ENCODE measurements at regions not wholly inside any gene's neighbourhood (a gene's known extent, or its start where the extent isn't known, plus 50 kb on each side); places are given as distances from the start of the nearest gene placed in this dataset.

- no peak overlapping the region for H3K56ac ChIP-seq (ENCODE audit: insufficient read length, low read depth, low read length)
- H2AFZ ChIP-seq (ENCODE audit: low read length) = no peak overlapping the region
- no peak overlapping the region for H4K8ac ChIP-seq (replicated peaks; ENCODE audit: insufficient read length, low read depth, low read length)
- H4K20me1 ChIP-seq (ENCODE audit: control insufficient read depth, insufficient read depth, insufficient read length) = no peaks in the 10 kb centered on the region
- no peak overlapping the region for H2BK15ac ChIP-seq (ENCODE audit: low read depth, low read length)
- no peak overlapping the region for H2BK5ac ChIP-seq (ENCODE audit: insufficient read length, low read length)
- no peak overlapping the region for H3T11ph ChIP-seq (ENCODE audit: low read length)
- no peak overlapping the region for H3K18ac ChIP-seq (ENCODE audit: insufficient read length, low read depth, low read length)
- H4K5ac ChIP-seq (ENCODE audit: insufficient read length, low read depth, low read length) = no peak overlapping the region
- Mint-ChIP-seq H3K27ac (no peak overlapping the region), H3K27me3 (ENCODE audit: low read depth) (peaks cover 2% of the 10 kb centered on the region; the same call in 1 of the 2 replicates), H3K4me3 (no peak overlapping the region), H3K9me3 (peaks cover 1% of the 10 kb centered on the region in 2 experiments; a peak in 2 of 5 replicates), H3K4me1 (peaks cover 7 to 10% of the 10 kb centered on the region in 2 experiments), H3K36me3 (ENCODE audit: insufficient read depth in 1 of 3, low read depth in 3 of 3) (peaks cover 0 to 4% (median 0%) of the 10 kb centered on the region in 3 experiments; a peak in 3 of 7 replicates)
- no peak overlapping the region for H2AK5ac ChIP-seq (ENCODE audit: insufficient read length, low read length)
- H2BK12ac ChIP-seq (ENCODE audit: insufficient read length, low read depth, low read length) = no peak overlapping the region
- H3K4me2 ChIP-seq (ENCODE audit: insufficient read depth, insufficient read length, low read length) = no peak overlapping the region
- no peak overlapping the region for H3K14ac ChIP-seq (ENCODE audit: insufficient read depth, low read length)
- H3K4ac ChIP-seq (ENCODE audit: low read depth, low read length) = no peak overlapping the region
- H4K91ac ChIP-seq (ENCODE audit: insufficient read length, low read depth, low read length) = no peak overlapping the region
- no peaks in the 10 kb centered on the region for H3K27me3 ChIP-seq (ENCODE audit: insufficient read depth, low read length)
- no peak overlapping the region for H2BK120ac ChIP-seq (ENCODE audit: low read depth, low read length, poor library complexity, severe bottlenecking)
- DNase-seq = no peak
- no peaks in the 10 kb centered on the region for H3K9me3 ChIP-seq (ENCODE audit: control insufficient read depth, low read depth, low read length)
- no peaks in the 10 kb centered on the region for H3K23me2 ChIP-seq (ENCODE audit: insufficient read length, low read depth, low read length, poor library complexity, severe bottlenecking)
- no peak for TF ChIP-seq CTCF (conservative IDR thresholded peaks at IDR 0.05)
- no peak overlapping the region for H3K9ac ChIP-seq (ENCODE audit: extremely low read depth, insufficient read length, low read length)
- H3K79me2 ChIP-seq (ENCODE audit: insufficient read depth, low read length) = no peaks in the 10 kb centered on the region
- no peak overlapping the region for H3K27ac ChIP-seq (ENCODE audit: insufficient read length, low read depth, low read length)
- no peaks in the 10 kb centered on the region; the same call in 1 of the 2 replicates for H3K4me1 ChIP-seq (ENCODE audit: insufficient read depth, low read length)
- H3K79me1 ChIP-seq (ENCODE audit: insufficient read depth, low read depth, low read length, poor library complexity, severe bottlenecking) = no peaks in the 10 kb centered on the region
- no CpG with 5 or more reads among the region's 2 CpGs for WGBS (ENCODE audit: extremely low coverage, insufficient read length, low lambda C conversion rate)
- no peak overlapping the region for H2BK20ac ChIP-seq (ENCODE audit: low read depth, low read length, poor library complexity, severe bottlenecking)
- no peak overlapping the region for H3K23ac ChIP-seq (ENCODE audit: insufficient read length, low read depth, low read length)
Observed at GRCh38 chr15:36210426-36210825, 369.0 kb upstream of the CDIN1 start.

All from H9 (cell line).